ENCODE measurements at regions not wholly inside any gene's neighbourhood (a gene's known extent, or its start where the extent isn't known, plus 50 kb on each side); places are given as distances from the start of the nearest gene placed in this dataset.

DNA sequence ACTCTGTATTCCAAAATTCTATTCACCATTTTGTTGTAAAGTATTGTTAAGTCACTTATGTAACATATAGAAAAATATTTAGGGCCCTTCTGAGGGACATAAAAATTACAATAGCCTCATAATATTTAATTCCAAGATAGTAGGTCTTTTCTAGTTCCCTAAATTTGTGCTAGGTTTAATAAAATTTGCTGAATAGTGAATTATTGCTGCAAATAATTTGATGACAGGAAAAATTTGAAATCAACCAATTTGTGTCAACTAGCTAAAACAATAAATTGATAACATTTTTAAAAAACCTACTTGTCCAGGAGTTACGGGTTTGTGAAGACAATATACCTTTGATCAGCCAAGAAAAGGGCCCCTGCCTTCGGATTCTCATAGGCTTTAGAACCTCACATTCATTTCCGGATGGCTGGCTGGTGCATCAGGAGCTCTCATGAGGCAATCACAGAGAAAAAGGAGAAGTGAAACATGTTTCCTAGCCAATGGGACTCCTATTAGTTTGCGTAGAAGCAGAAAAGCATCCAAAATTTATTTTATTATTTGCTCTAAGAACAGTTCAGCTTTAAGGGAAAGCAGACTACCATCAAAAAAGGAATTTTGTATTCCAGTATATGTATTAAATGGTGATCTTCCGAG, 177.2 kb downstream of the LRRC3B start:
- TF ChIP-seq, protein P1, sequence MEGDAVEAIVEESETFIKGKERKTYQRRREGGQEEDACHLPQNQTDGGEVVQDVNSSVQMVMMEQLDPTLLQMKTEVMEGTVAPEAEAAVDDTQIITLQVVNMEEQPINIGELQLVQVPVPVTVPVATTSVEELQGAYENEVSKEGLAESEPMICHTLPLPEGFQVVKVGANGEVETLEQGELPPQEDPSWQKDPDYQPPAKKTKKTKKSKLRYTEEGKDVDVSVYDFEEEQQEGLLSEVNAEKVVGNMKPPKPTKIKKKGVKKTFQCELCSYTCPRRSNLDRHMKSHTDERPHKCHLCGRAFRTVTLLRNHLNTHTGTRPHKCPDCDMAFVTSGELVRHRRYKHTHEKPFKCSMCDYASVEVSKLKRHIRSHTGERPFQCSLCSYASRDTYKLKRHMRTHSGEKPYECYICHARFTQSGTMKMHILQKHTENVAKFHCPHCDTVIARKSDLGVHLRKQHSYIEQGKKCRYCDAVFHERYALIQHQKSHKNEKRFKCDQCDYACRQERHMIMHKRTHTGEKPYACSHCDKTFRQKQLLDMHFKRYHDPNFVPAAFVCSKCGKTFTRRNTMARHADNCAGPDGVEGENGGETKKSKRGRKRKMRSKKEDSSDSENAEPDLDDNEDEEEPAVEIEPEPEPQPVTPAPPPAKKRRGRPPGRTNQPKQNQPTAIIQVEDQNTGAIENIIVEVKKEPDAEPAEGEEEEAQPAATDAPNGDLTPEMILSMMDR (IDR thresholded peaks at IDR 0.05; ENCODE audit: low read depth, low read length, poor library complexity, severe bottlenecking) = no peak
- TF ChIP-seq EZH2phosphoT487 (IDR thresholded peaks at IDR 0.05; ENCODE audit: borderline replicate concordance, low read length) = no peak

Measured in DOHH2 (cell line).